Stimulated activated naive CD8-positive, alpha-beta T cell treated with anti-CD3 and anti-CD28 coated beads, Interleukin-15, Interleukin-2, amounts not matched to agents 100 U/mL and 50 U/mL, for 24 hours (primary cell): ENCODE measurements at regions not wholly inside any gene's neighbourhood (a gene's known extent, or its start where the extent isn't known, plus 50 kb on each side); places are given as distances from the start of the nearest gene placed in this dataset.

Experiments used
- ATAC-seq: fragments of 150-1000 bp; cut with Tn5 transposase; one replicate; pipeline ENCODE4 v1.10.0; 2021
- DNase-seq: peaks from one replicate; pipeline ENCODE4 v3.0.0; 2021

- no peak for ATAC-seq
These were observed 474.8 kb downstream of the KCNJ2 start for GRCh38 chr17:70644096-70644495.

GRCh38 chr17:70646673-70647072, 477.3 kb downstream of the KCNJ2 start:
- DNase-seq: no peak
- no peak for ATAC-seq

More at GRCh38 chr17:70644096-70644495, 474.8 kb downstream of the KCNJ2 start:
- DNase-seq: no peak

- DNase-seq: no peak
- ATAC-seq: no peak
These were observed 478.8 kb downstream of the KCNJ2 start for GRCh38 chr17:70648166-70648565.

GRCh38 chr17:70653850-70654249, 484.5 kb downstream of the KCNJ2 start:
- DNase-seq (no peak), ATAC-seq (no peak)

- DNase-seq (no peak), ATAC-seq (no peak)
These were observed 485.4 kb downstream of the KCNJ2 start for GRCh38 chr17:70654706-70655105.

GRCh38 chr17:70655176-70655958, 486.0 kb downstream of the KCNJ2 start:
- ATAC-seq: no peak
- no peak for DNase-seq

GRCh38 chr17:70658317-70658716, 489.0 kb downstream of the KCNJ2 start:
- ATAC-seq (no peak), DNase-seq (no peak)

- DNase-seq (no peak), ATAC-seq (no peak)
These were observed 489.5 kb downstream of the KCNJ2 start for GRCh38 chr17:70658840-70659239.

- no peak for ATAC-seq
- DNase-seq: no peak
These were observed 492.2 kb downstream of the KCNJ2 start for GRCh38 chr17:70661342-70662222.

GRCh38 chr17:70668276-70668937, 499.1 kb downstream of the KCNJ2 start:
- ATAC-seq: no peak
- DNase-seq: no peak

- no peak for ATAC-seq
- no peak for DNase-seq
These were observed 499.8 kb downstream of the KCNJ2 start for GRCh38 chr17:70668938-70669778.

- DNase-seq (no peak), ATAC-seq (no peak)
These were observed 504.7 kb downstream of the KCNJ2 start for GRCh38 chr17:70674061-70674460.

- ATAC-seq: no peak
- no peak for DNase-seq
These were observed 505.8 kb downstream of the KCNJ2 start for GRCh38 chr17:70675070-70675590.

GRCh38 chr17:70677783-70678647, 508.7 kb downstream of the KCNJ2 start:
- ATAC-seq (no peak), DNase-seq (no peak)

GRCh38 chr17:70678889-70679288, 509.6 kb downstream of the KCNJ2 start:
- DNase-seq: no peak
- no peak for ATAC-seq

GRCh38 chr17:70683936-70684335, 514.6 kb downstream of the KCNJ2 start:
- DNase-seq (no peak), ATAC-seq (no peak)

- no peak for DNase-seq
- no peak for ATAC-seq
These were observed 518.1 kb downstream of the KCNJ2 start for GRCh38 chr17:70687421-70687820.

GRCh38 chr17:70691150-70691549, 521.8 kb downstream of the KCNJ2 start:
- DNase-seq: no peak
- ATAC-seq: no peak

GRCh38 chr17:70699408-70699807, 530.1 kb downstream of the KCNJ2 start:
- DNase-seq (no peak), ATAC-seq (no peak)

GRCh38 chr17:70702683-70703255, 533.4 kb downstream of the KCNJ2 start:
- ATAC-seq (no peak), DNase-seq (no peak)
